ENCODE measurements at regions not wholly inside any gene's neighbourhood (a gene's known extent, or its start where the extent isn't known, plus 50 kb on each side); places are given as distances from the start of the nearest gene placed in this dataset.
"Not testable (repeated sequence)": the region's sequence is repeated elsewhere in the genome, so short reads cannot be mapped to it uniquely, and the experiment has no call there.

DNA sequence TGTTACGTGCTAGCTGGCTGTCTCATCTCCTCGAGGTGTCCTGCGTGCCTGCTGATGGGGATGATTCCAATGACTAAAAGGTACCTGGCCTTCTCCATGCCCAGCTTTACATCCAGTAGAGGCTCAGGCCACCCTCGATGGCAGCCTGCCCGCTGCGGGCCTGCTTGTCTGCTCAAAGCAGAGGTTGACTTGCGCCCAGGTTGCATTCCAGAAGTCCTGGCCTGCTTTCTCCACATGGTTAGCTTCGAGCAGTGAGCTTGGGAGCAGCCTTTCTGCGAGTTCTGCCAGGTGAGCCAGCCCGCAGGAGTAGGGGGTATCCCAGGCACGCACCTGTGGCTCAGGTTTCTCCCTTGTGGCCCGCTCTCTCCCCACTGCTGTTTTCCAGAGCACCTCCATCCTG is 175.0 kb upstream of the PLGLB2 start:
- not testable (repeated sequence) for DNase-seq (ENCODE audit: low read depth in 2 of 2)

DNA sequence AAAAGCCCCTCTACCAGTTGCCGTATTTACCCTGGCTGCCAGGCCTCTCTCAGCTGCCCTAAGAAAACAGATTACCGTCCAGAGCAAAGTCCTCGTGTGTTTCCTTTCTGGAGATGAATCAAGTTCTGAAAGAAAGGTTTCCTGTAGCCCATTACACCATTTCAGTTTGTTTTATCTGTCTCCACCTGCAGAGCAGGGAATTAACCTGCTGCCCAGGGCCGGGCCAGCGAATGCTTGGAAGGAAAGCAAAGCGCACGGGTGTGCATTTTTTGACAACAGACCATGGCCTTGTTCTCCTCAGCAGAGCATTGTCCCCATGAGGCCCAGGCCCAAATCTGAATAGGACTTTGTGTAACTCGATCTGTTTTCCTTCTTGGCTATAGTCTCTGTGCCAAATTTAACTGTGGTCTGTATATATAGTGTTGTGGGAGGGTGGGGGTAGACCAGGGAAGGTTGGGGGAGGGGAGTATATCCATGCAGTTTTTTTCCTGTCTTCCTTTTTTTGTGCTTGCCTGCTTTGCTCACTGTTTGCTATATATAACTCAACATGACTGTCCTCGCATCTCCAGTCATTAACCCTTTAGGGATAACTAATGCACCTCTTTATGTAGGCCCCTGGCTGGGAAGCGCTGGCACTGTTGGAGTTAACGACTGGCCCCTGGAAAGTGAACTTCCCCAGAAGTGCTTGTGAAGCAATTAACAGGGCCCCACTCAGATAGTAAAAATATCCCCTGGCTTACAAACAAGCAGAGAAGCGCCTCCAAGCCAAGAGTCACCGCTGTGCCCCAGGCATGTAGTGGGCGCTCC is 174.3 kb upstream of the PLGLB2 start:
- not testable (repeated sequence) for DNase-seq (ENCODE audit: low read depth in 2 of 2)

DNA sequence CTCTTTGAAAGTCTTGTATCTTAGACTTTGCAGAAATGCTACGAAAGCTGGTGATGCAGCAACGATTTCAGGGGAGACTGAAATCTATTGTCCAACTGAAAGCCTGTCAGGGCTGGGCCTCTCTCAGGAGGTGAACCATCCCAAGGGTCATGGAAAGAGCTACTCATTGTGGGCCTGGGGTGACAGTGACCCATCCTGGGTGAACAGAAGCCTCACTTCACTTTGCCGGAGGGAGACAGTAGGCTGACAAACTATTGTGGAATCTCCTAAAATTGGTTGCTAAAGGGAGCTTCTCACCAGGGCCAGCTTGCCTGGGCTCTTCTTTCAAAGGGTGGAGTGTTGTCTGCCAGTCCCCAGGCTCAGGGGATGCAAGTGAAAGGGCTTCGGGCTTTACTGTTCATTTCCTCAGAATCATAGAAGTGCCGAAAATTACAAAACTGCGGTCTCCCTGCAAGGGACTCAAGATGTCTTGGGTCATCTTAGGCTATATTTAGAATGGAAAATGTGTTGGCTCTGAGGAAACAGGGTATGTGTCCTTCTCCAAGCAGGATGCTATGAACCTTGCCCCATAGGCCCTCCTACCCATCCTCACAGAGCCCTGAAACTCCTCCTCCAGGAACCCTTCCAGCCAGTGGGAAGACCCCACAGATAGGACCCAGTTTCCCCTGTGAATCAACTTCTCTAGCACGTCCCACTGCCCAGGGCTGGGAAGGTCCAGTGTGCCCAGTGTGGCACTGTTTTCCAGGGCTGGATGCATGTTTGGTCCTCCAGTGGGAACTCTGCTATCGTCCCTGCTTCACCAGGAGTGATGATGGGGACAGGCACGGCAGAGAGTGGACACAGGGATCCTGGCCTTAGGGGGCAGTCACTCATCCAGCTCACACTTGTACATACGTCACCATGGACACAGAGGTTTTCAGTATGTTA is 173.4 kb upstream of the PLGLB2 start:
- DNase-seq (ENCODE audit: low read depth in 2 of 2), result not testable (repeated sequence)

DNA sequence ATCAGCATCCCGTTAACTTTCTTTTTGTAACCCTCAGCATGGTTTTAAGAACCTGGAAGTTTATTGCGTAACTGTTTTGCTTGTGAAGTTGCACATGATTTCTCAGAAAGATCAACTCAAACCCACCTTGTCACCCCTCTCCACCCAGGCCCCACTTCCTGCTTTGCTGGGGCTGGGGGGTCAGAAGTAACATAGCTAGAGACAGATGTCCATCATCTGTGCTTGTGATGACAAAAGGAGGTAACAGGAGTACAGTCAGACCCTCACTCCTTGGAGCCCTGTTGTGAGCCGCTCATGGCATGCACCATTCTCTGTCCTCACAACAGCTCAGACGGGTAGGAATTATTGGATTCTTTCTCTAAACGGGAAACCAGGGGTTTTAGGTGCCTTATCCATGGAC is 172.7 kb upstream of the PLGLB2 start:
- DNase-seq (ENCODE audit: low read depth in 2 of 2), result not testable (repeated sequence)

DNA sequence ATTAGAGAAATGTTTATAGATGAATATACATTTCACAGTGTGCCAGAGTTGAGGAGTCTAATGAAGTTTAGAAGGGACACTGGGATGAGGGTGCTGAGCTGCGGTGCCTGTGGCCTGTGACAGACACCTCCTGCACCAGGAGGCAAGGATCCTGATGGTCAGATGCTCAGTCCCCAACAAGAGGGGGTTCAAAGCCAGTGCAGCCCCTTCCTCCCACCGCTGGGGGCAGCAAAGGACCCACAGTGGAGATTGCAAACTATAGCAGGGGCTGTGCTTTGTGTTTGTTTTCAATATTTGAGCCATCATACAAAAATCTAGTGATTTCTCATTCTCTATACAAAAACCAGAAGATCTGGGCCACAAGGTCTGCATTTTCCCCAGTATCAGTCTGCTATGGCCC is 170.5 kb upstream of the PLGLB2 start:
- not testable (repeated sequence) for DNase-seq (ENCODE audit: low read depth in 2 of 2)

DNA sequence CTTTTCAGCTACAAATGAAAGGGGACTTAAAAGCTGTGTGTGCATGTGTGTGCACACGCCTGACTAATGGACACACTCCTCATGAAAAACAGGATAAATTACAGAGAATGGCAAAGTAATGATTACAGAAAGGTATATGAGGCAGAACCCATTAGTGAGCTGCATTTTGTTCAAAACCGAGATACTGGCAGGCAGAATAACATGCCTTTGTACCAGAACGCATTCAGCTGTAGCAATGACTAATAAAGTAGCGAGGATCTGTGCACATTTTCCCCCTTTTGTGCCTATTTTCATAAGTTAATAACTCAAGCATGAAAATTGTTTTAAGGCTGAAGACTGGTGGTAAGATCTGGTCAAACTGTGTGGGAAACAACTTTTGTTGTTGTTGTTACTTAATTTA is 165.7 kb upstream of the PLGLB2 start:
- DNase-seq (ENCODE audit: low read depth in 2 of 2), result not testable (repeated sequence)

DNA sequence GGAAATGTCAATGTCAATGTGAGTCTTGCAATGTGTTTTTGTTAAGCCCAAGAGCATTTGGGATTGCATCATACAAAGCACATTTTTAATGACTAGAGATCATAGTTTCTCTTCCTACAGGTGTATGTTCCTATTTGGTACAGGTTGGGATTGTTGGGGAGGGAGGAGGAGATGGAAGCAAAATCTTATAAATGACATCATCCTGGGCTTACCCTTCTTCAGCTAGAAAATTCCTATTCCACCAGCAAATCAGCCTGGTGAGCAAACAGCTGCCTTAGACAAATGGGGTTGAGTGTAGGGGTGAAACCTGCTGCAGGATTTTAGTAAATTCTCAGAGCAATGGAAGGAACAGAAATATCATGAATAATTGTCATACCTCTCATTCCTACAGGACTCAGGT is 165.3 kb upstream of the PLGLB2 start:
- not testable (repeated sequence) for DNase-seq (ENCODE audit: low read depth in 2 of 2)

DNA sequence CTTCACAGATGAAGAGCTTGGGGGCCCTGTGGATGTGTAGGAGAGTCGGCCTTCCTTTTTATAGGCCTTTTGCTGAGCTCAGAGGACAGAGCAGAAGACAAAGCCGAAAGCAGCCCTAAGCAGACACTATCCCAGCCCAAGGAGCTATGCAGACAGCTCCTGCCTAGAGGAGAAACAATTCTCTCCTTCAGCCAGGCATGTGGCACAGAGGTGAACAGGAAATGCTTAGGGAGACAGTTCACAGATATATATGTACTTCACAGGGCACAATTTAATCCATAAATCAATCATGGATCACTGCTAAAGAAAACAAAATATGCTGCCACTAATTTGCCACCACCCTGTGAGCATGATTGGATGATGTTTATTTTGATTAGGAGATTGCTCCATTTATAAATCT is 164.5 kb upstream of the PLGLB2 start:
- DNase-seq (ENCODE audit: low read depth in 2 of 2), result not testable (repeated sequence)

DNA sequence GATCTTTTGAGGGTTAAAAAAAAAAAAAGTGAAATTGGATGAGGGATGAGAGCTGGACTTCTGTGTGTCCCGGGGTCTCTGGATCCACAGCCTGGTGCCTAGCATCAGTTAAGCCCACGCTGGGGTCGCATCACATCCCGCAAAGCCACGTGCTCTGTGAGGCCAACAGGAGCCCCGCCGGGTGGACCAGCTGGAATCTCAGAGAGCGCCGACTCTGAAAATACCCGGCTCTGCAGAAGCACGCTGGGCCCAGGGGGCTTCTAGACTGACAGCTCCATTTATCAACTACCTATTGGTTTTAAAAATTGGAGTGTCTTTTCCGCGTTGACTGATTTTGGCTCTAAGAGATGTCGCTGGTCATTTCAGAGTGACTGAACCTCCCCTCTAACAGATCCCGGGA is 164.1 kb upstream of the PLGLB2 start:
- not testable (repeated sequence) for DNase-seq (ENCODE audit: low read depth in 2 of 2)

DNA sequence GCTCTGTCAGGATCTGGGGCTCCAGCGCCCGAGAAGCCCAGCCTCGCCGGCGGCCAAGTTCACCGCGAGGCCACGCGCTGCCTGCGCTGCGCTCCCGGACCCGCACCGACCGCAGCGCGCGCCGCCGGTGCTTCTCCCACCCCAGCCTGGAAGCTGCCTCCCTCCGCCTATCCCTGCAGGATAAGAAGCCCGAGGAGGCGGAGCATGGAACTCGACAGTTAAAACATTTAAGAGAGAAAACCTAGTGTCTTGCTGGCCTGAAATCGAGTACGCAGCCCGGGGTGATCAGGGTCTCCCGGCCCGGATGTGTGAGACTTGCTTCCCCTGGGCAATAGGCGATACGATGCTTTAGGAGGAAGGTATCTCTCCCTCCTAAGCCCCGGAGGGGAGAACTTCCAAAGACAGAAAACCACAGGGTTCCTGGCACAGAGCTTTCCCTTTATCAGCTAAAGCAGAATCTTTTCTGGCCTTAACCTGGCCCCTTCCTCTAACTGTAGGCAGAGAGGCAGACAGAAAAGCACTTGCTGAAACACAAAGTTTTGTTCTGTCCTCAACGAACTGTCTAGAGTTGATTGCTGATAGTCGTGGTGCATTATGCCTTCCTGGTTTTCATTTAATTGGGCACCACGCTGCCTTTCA is 163.5 kb upstream of the PLGLB2 start:
- DNase-seq (ENCODE audit: low read depth in 2 of 2), result not testable (repeated sequence)

DNA sequence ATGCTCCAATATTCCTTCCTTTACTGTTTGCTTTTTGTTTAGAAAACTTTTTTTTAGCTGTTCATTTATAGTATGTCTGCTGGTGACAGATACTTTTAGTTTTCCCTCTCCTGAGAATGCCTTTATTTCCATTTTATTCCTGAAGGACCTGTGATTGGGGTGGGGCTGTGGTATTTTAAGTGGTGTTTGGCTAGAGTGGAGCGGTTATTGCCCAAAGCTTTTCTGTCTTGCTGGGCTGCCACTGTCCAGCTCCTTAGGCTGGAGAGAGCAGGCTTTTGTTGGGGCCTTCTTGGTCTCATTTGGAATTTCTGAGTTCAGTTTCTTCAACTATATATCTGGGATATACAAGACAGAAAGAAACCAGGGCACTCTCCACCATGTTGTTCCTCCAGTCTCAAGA is 160.0 kb upstream of the PLGLB2 start:
- not testable (repeated sequence) for DNase-seq (ENCODE audit: low read depth in 2 of 2)

DNA sequence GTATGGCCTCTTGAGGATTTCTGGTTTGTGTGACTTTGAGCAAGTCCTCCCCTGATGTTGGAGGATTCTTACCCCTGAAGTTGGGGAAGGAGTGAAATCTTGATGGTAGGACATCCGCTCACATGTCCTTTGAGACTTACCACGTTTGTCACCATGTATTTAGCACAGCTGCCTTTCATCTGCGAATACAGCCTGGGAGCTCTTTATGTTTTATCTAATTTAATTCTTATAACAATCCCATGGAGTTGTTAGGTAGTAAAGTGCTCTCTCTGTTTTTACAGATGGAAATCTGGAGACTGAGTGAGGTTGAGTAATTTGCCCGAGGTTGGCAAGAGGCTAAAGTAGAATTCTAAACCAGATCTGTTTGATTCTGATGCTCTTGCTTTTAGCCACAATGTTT is 154.9 kb upstream of the PLGLB2 start:
- not testable (repeated sequence) for DNase-seq (ENCODE audit: low read depth in 2 of 2)

DNA sequence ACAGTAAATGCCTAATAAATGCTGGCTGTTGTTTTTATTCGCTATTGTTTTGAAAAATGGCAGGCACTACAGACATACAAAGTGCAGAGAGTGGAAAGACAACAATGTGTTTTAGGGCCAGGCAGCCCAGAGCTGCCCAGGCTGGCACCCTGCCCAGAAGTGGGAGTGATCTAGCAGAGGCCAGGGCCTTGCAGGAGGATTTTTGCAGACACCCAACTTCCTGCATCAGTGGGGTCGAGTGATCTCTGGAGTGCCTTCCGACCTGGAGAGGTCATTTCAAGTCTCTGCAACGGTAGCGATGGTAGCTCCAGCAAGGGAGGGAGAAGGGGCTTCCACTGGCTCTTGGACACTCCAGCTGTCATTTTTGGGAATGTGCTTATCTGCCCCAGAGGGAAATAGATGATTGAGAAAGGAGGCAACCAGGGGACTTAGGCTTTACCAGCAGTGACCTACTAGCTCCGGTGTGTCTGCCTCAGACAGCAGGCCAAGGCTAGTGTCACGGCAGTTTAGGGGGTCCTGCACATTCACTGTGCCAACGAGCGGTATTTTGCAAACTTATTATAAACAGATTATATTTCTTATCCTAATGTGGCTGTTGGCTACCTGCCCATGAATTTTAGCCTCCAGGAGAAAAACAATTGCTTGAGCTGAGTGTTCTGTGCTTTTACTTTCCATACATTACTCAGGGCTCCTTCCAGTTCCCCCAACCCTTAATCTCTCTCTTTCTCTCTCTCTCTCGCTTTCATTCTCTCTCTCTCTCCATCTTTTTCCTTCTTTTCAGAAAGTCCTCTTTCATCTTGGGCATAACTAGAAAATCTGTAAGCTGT is 153.9 kb upstream of the PLGLB2 start:
- DNase-seq (ENCODE audit: low read depth in 2 of 2), result not testable (repeated sequence)

DNA sequence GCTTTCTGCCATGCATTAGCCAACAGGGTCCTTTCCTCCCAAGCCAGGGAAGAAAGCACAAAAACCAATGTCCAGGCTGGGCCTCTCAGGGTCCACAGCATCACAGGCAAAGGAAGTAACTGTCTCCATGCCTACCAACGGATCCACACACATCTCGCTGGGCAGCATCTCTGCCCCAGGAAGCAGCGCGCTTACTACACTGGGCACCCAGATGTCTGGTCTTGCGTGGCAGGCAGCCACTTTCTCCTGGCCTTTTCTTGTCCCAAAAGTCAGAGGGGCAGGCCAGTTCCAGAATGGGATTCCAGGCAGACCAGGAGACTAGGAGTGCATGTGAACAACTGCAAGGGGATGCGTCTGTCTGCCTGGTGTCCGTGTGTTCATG is 153.3 kb upstream of the PLGLB2 start:
- not testable (repeated sequence) for DNase-seq (ENCODE audit: low read depth in 2 of 2)

DNA sequence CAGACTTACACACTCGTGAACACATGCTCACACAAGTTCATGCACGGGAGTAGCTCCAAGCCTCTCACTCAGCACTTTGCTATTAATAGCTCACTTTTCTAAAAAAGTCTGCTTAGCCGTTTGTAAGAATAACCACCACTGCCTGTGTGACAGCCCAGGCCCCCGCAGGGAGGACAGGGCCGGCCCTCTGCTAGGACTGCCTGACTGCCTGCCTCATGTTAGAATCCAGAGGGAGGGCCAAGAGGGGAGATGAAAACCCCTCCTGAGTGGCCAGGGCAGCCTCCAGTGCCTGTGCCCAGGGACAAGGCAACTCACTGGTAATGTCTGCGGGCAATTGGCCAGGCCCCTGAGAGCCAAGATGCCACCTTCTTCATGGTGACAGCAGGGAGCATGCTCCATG is 152.9 kb upstream of the PLGLB2 start:
- DNase-seq (ENCODE audit: low read depth in 2 of 2), result not testable (repeated sequence)

DNA sequence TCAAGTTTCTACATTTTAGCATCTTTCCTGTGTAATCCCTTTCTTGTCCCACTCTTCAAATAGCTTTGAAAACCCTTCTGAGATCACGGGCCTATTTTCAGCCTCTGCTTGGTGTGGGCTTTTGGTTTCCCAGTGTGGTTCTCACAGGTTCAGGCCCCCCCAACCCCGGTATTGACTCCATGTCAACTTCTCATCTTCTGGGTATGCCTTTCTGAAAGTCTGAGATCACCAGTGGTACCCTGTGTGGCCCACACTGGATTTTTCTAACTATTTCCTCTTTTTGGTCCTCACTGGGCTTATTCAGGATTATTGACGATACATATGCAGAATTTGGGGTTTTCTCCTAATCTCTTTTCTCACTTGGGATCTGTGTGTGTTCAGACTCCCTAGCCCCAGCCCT is 146.9 kb upstream of the PLGLB2 start:
- DNase-seq (ENCODE audit: low read depth in 2 of 2), result not testable (repeated sequence)

DNA sequence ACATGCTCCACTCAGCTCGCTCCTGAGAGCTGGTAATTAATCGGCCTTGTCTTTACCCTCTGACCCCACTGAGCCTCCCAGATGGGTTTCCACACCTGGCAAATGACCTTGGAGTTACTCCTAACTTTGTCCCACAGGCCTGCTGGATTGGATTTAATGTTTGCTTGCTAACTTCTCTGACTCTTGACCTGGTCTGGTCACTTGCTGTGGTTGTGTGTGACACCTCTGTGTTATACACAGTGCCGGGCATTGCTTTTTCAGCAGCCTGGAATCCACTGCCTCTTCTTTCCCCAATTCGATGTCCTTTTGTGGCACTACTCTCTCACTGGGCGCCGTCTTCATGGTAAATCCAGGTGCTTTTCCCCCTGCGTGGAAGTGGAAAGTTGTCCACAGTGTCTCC is 145.8 kb upstream of the PLGLB2 start:
- not testable (repeated sequence) for DNase-seq (ENCODE audit: low read depth in 2 of 2)

DNA sequence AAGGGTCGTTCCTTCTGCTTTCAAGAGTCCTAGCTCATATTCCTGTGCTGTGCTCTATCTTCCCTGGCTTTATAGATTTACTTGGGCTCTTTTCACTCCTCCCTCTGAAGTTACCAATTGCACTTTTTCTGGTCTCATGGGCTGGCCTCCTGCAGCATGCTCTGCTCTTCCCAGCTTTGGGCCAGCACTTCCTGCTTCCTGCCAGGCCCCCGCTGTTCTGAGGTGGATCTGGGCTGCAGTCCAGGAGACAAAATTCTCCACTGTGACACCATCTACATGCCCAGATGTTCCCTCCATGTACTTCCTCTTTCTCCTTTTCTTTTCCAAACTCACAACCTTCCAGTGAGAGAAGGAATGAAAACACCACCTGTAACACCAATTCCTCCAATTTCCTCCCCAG is 145.2 kb upstream of the PLGLB2 start:
- not testable (repeated sequence) for DNase-seq (ENCODE audit: low read depth in 2 of 2)

DNA sequence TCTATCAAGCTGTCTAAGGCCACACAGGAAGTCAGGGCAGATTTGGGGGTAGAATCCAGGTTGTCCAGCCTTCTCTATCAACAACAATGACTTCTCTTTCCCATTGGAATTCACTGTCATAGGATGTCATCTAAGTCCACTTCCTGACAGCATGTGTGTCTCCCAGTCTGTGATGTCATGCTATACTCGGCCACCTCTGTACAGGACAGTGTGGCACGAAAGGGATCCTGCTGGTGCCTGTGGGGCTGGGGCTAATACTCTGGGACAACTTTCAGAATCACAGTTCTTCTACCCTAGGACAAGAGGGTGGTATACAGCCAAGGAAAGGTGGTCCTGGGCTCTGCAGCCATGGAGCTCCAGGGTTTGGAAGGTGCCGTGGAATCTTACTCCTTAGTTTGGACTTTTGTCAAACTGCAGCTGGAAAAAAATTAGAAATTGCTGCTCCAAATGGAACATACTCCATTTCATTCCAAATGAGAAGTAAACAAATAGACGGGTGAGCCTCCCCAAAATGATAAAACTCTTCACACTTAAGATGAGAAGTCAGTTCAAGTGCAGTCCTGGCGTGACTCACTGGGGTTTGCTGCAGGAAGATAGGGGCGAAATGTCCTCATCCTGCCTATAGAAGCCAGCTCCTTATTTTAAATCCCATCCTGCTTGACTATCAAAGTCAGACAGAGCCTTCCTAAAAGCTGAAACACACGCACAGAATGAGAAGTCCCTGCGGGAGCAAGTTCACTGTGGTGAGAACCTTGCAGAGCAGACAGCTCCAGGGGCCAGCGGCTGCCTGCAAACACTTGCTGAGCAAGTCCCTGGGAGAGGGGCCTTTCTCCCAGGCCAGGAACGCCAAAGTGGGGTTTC is 144.2 kb upstream of the PLGLB2 start:
- not testable (repeated sequence) for DNase-seq (ENCODE audit: low read depth in 2 of 2)

DNA sequence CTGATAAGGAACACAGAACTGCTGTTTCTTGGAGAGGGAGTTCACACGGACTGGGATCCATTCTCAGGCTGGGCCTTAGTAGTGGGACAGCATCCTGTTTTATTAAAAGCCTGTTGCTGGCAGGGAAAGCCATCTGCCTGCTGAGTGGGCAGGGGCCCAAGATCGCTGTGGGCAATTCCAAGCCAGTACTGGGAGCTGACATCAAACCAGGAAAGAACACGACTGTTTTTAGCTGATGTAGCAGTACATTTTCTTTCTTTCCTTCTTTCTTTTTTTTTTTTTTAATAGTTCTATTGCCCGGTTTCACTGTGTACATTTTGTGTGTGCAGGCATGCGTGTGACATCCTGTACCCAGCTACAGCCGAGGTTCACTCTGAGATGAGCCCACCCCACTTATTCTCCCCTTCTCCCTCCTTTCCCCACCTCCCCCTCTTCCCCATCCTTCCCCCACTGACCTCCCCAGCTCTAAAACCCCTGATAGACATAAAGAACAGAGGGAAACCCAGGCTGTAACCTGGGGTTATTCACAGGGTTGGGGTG is 143.5 kb upstream of the PLGLB2 start:
- not testable (repeated sequence) for DNase-seq (ENCODE audit: low read depth in 2 of 2)

Measured in stimulated activated CD4-positive, alpha-beta T cell treated with anti-CD3 and anti-CD28 coated beads, Interleukin-15, amount 100 ng/mL, for 48 hours (primary cell).